ENCODE measurements at regions not wholly inside any gene's neighbourhood (a gene's known extent, or its start where the extent isn't known, plus 50 kb on each side); places are given as distances from the start of the nearest gene placed in this dataset.

GRCh38 chr7:156096771-156097538 lies 284.7 kb upstream of the SHH start:
- Histone ChIP-seq H3K4me3 (no peak overlapping the region), H3K27ac (no peak overlapping the region), H3K4me1 (replicated peaks in 1 of 2) (no peaks in the 10 kb centered on the region)
- 0 to 80% (median 74%) methylated on average over 1 to 4 of the region's 20 CpGs; no CpG with 5 or more reads in 3 of the 10 experiments for WGBS, 10 experiments
- no peak for ATAC-seq (replicated peaks in 6 of 8)
- in situ Hi-C loops (cut with MboI; ENCODE audit: low pct_unique_long_range_greater_than_20kb in 2 of 9, low sequenced_read_pairs in 9 of 9, unreplicated experiment in 9 of 9) = no loop called here

DNA sequence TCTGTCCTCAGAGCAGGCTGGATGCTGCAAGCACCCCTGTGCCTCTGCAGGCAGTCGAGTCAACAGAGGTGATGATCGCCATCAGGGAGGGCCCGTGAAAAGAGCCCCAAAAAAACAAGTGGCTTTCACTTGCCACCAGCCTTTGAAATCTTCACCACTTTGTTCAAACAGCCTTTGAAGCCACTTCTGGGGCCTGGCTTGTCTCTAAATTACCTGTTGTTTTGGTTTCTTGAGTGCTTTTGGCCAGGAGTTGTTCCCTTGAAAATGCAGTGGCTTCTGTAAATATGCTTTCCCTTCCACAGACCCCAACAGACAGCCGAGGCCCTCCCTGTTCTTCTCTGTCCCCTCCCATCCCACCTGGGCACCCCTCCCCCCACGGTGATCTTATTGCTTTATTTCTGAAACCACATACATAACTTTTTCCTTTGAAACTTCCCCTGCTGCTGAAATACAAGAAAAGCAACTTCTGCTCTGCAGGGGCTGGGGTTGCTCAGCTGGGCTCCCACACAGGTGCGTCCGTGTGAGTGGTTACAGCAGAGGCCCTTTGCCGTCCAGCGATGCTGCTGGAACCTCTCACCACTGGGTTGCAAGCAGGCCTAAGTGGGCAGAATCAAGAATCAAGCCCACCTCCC lies 283.8 kb upstream of the SHH start:
- Histone ChIP-seq H3K27ac (no peak overlapping the region), H3K4me1 (replicated peaks in 1 of 2) (no peaks in the 10 kb centered on the region), H3K4me3 (no peak overlapping the region)
- in situ Hi-C loops (cut with MboI; ENCODE audit: low pct_unique_long_range_greater_than_20kb in 2 of 9, low sequenced_read_pairs in 9 of 9, unreplicated experiment in 9 of 9) = no loop called here
- WGBS, 10 experiments = 0 to 82% (median 63%) methylated on average over 2 to 5 of the region's 9 CpGs; no CpG with 5 or more reads in 4 of the 10 experiments
- ATAC-seq (replicated peaks in 6 of 8) = no peak

- no peaks in the 10 kb centered on the region for H3K4me1 ChIP-seq (replicated peaks in 1 of 2)
- in situ Hi-C loops (cut with MboI; ENCODE audit: low pct_unique_long_range_greater_than_20kb in 2 of 9, low sequenced_read_pairs in 9 of 9, unreplicated experiment in 9 of 9) = no loop called here
- no peak for ATAC-seq (replicated peaks in 6 of 8)
- no peak overlapping the region for H3K27ac ChIP-seq
- 4 to 90% (median 35%) methylated on average over 2 to 5 of the region's 15 CpGs; no CpG with 5 or more reads in 6 of the 10 experiments for WGBS, 10 experiments
- H3K4me3 ChIP-seq = no peak overlapping the region
Measured at GRCh38 chr7:156094350-156095146, 282.3 kb upstream of the SHH start.

DNA sequence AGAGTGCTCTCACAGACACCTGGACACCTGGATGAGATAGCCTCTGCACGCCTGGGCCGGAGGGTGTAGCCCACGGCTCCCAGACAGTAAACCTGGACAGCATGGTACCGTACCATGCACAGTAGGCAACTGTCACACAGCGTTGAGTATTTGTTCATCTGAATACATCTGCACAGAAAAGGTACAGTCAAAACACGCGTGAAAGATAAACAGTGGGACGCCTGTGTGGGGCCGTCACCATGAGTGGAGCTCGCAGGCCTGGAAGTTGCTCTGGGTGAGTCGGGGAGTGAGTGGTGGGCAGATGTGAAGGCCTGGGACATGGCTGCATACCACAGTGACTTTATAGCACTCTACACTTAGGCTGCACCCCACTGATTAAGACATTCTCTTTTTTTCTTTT lies 280.0 kb upstream of the SHH start:
- Histone ChIP-seq H3K4me3 (no peak overlapping the region), H3K4me1 (replicated peaks in 1 of 2) (no peaks in the 10 kb centered on the region), H3K27ac (no peak overlapping the region)
- 8 to 93% (median 79%) methylated on average over 3 to 11 of the region's 11 CpGs; no CpG with 5 or more reads in 5 of the 10 experiments for WGBS, 10 experiments
- in situ Hi-C loops (cut with MboI; ENCODE audit: low pct_unique_long_range_greater_than_20kb in 2 of 9, low sequenced_read_pairs in 9 of 9, unreplicated experiment in 9 of 9) = no loop called here
- no peak for ATAC-seq (replicated peaks in 6 of 8)

DNA sequence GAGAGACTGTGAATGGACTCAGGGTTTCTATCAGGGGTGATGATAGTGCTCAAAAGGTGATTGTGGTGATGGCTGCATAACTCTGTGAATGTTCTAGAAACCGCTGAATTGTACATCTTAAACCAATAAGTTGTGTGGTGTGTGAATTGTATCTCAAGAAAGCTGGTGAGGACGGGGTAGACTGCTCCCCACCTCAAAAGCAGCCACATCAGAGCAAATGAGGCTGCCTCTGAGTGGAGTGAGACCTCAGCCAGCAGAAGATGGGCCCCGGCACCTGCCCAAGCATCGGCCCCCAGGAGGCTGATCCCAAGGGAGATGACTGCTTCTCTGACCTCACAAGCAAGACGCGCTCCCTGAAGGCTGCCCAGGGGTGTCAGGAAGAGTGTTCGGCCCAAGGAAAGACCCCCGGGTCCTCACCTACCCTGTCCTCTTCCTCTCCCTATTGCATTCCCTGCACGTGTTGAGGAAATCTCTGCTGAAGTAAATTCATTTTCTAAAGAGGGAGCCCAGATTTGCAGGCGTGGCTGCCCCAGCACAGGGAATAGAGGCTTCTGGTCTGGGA lies 279.3 kb upstream of the SHH start:
- no peak overlapping the region for H3K27ac ChIP-seq
- WGBS, 10 experiments = 17 to 78% (median 22%) methylated on average over 1 to 5 of the region's 10 CpGs; no CpG with 5 or more reads in 5 of the 10 experiments
- H3K4me1 ChIP-seq (replicated peaks in 1 of 2) = no peaks in the 10 kb centered on the region
- in situ Hi-C loops (cut with MboI; ENCODE audit: low pct_unique_long_range_greater_than_20kb in 2 of 9, low sequenced_read_pairs in 9 of 9, unreplicated experiment in 9 of 9) = no loop called here
- H3K4me3 ChIP-seq = no peak overlapping the region
- ATAC-seq (replicated peaks in 6 of 8) = no peak

- 0 to 80% (median 39%) methylated on average over 1 to 4 of the region's 6 CpGs; no CpG with 5 or more reads in 5 of the 10 experiments for WGBS, 10 experiments
- no peak overlapping the region for H3K27ac ChIP-seq
- no peak for ATAC-seq (replicated peaks in 6 of 8)
- no peaks in the 10 kb centered on the region for H3K4me1 ChIP-seq (replicated peaks in 1 of 2)
- in situ Hi-C loops (cut with MboI; ENCODE audit: low pct_unique_long_range_greater_than_20kb in 2 of 9, low sequenced_read_pairs in 9 of 9, unreplicated experiment in 9 of 9) = no loop called here
- no peak overlapping the region for H3K4me3 ChIP-seq
Measured at GRCh38 chr7:156090988-156091387, 278.7 kb upstream of the SHH start.

- WGBS, 10 experiments = 0 to 100% (median 39%) methylated on average over 2 to 11 of the region's 11 CpGs; no CpG with 5 or more reads in 4 of the 10 experiments
- H3K4me3 ChIP-seq = no peak overlapping the region
- no peaks in the 10 kb centered on the region for H3K4me1 ChIP-seq (replicated peaks in 1 of 2)
- H3K27ac ChIP-seq = no peak overlapping the region
- no peak for ATAC-seq (replicated peaks in 6 of 8)
- in situ Hi-C loops (cut with MboI; ENCODE audit: low pct_unique_long_range_greater_than_20kb in 2 of 9, low sequenced_read_pairs in 9 of 9, unreplicated experiment in 9 of 9) = no loop called here
Measured at GRCh38 chr7:156089222-156089621, 277.0 kb upstream of the SHH start.

DNA sequence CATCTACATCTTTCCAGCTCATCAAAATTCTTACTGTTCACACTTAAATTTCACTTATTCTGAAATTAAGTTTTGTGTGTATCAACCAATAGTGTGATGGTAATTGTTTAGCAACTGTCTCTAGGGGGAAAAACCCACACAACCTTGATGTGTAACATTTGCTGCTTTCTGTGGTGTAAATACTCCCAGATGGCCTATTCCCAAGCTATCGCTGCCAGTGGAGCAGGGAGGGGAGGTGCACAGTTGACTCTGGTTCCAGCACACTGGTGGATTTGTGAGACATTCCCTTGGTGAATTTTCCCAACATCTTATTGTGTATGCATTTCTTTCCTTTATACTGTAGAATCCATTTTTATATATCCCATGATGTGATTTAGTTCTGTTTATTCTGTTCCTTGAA lies 275.9 kb upstream of the SHH start:
- no peak for ATAC-seq (replicated peaks in 6 of 8)
- no peaks in the 10 kb centered on the region for H3K4me1 ChIP-seq (replicated peaks in 1 of 2)
- no peak overlapping the region for H3K27ac ChIP-seq
- in situ Hi-C loops (cut with MboI; ENCODE audit: low pct_unique_long_range_greater_than_20kb in 2 of 9, low sequenced_read_pairs in 9 of 9, unreplicated experiment in 9 of 9) = no loop called here
- WGBS, 10 experiments = 0 to 86% (median 50%) methylated on average over 1 of the region's 1 CpG; no CpG with 5 or more reads in 4 of the 10 experiments
- H3K4me3 ChIP-seq = no peak overlapping the region

GRCh38 chr7:156082048-156083040 lies 270.1 kb upstream of the SHH start:
- Histone ChIP-seq H3K27ac (no peak overlapping the region), H3K4me1 (replicated peaks in 1 of 2) (no peaks in the 10 kb centered on the region), H3K4me3 (no peak overlapping the region)
- in situ Hi-C loops (cut with MboI; ENCODE audit: low pct_unique_long_range_greater_than_20kb in 2 of 9, low sequenced_read_pairs in 9 of 9, unreplicated experiment in 9 of 9) = no loop called here
- WGBS, 10 experiments = 0 to 90% (median 34%) methylated on average over 1 to 12 of the region's 21 CpGs; no CpG with 5 or more reads in 1 of the 10 experiments
- peak in 1 of 8 experiments; percentile 77 for ATAC-seq (replicated peaks in 6 of 8)

GRCh38 chr7:156080596-156080995 lies 268.3 kb upstream of the SHH start:
- ATAC-seq (replicated peaks in 6 of 8) = no peak
- Histone ChIP-seq H3K4me1 (replicated peaks in 1 of 2) (no peaks in the 10 kb centered on the region), H3K27ac (no peak overlapping the region), H3K4me3 (no peak overlapping the region)
- in situ Hi-C loops (cut with MboI; ENCODE audit: low pct_unique_long_range_greater_than_20kb in 2 of 9, low sequenced_read_pairs in 9 of 9, unreplicated experiment in 9 of 9) = no loop called here
- 0 to 67% (median 27%) methylated on average over 1 to 3 of the region's 3 CpGs; no CpG with 5 or more reads in 3 of the 10 experiments for WGBS, 10 experiments

DNA sequence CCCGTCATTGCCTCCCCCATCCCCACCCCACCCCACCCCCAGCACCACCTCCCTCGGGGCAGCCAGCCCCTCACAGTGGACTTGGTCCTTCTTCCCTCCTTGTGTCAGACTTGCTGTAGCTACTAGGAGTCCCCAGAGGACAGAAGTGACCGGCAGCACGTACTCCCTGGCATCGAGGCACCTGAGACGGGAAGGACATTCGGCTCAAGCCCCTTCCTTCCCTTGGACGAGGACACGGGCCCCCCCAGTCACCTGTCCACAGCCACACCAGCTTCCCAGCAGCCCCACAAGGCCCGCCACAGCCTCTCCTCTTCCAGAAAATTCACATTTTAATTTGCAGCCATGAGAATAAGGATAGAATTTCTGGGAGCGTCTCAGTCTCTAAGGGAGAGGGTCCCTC lies 267.8 kb upstream of the SHH start:
- H3K4me1 ChIP-seq (replicated peaks in 1 of 2) = no peaks in the 10 kb centered on the region
- no peak overlapping the region for H3K27ac ChIP-seq
- 65 to 83% (median 67%) methylated on average over 1 to 4 of the region's 11 CpGs; no CpG with 5 or more reads in 7 of the 10 experiments for WGBS, 10 experiments
- H3K4me3 ChIP-seq = no peak overlapping the region
- no peak for ATAC-seq (replicated peaks in 6 of 8)
- in situ Hi-C loops (cut with MboI; ENCODE audit: low pct_unique_long_range_greater_than_20kb in 2 of 9, low sequenced_read_pairs in 9 of 9, unreplicated experiment in 9 of 9) = no loop called here

DNA sequence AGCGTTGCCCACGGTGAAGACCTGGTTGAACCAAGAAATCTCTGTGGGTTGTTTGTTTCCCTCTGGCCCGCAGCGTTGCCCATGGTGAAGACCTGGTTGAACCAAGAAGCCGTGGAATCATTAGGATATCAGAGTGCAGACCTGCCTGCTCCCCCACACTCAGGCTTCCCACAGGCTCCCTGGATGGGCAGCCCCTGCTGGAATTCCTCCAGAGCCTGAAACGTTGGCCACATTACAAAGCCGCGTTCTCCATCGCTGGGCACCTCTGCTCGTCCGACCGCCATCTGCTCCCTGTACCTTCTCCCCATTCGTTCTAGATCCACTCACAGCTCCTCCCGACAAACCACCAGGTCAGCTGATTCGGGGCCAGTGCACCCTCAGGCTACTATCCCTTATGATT lies 266.9 kb upstream of the SHH start:
- in situ Hi-C loops (cut with MboI; ENCODE audit: low pct_unique_long_range_greater_than_20kb in 2 of 9, low sequenced_read_pairs in 9 of 9, unreplicated experiment in 9 of 9) = no loop called here
- no peak for ATAC-seq (replicated peaks in 6 of 8)
- 31 to 100% (median 83%) methylated on average over 1 to 7 of the region's 15 CpGs; no CpG with 5 or more reads in 2 of the 10 experiments for WGBS, 10 experiments
- Histone ChIP-seq H3K27ac (no peak overlapping the region), H3K4me1 (replicated peaks in 1 of 2) (no peaks in the 10 kb centered on the region), H3K4me3 (no peak overlapping the region)
